ENCODE measurements at regions not wholly inside any gene's neighbourhood (a gene's known extent, or its start where the extent isn't known, plus 50 kb on each side); places are given as distances from the start of the nearest gene placed in this dataset.

- Histone ChIP-seq H2AFZ (ENCODE audit: low read length) (peak overlapping the region; percentile 65), H4K20me1 (ENCODE audit: insufficient read depth, low read length) (no peaks in the 10 kb centered on the region), H3K79me2 (ENCODE audit: insufficient read depth, low read length) (no peaks in the 10 kb centered on the region), H3K4me2 (ENCODE audit: insufficient read depth, low read length) (no peak overlapping the region), H3K4me1 (ENCODE audit: insufficient read depth, low read length) (no peaks in the 10 kb centered on the region), H3K27ac (ENCODE audit: low read depth, low read length) (no peak overlapping the region), H3K4me3 (ENCODE audit: insufficient read depth, low read length) (no peak overlapping the region), H3K27me3 (ENCODE audit: insufficient read depth, low read length) (no peaks in the 10 kb centered on the region), H3K36me3 (ENCODE audit: insufficient read depth, low read length) (no peaks in the 10 kb centered on the region), H3K9me3 (ENCODE audit: low read depth, low read length) (no peaks in the 10 kb centered on the region)
- TF ChIP-seq CTCF (IDR thresholded peaks at IDR 0.05; ENCODE audit: extremely low read depth, low read depth, low read length) = no peak
- DNase-seq (ENCODE audit: insufficient read length, low spot score, missing footprints) = no peak
These were observed 63.3 kb upstream of the ARHGAP18 start for GRCh38 chr6:129773304-129773703.

GRCh38 chr6:129771678-129772077, 61.7 kb upstream of the ARHGAP18 start:
- Histone ChIP-seq H4K20me1 (ENCODE audit: insufficient read depth, low read length) (no peaks in the 10 kb centered on the region), H3K4me3 (ENCODE audit: insufficient read depth, low read length) (no peak overlapping the region), H3K79me2 (ENCODE audit: insufficient read depth, low read length) (no peaks in the 10 kb centered on the region), H3K36me3 (ENCODE audit: insufficient read depth, low read length) (no peaks in the 10 kb centered on the region), H3K27me3 (ENCODE audit: insufficient read depth, low read length) (no peaks in the 10 kb centered on the region), H3K27ac (ENCODE audit: low read depth, low read length) (no peak overlapping the region), H2AFZ (ENCODE audit: low read length) (no peak overlapping the region), H3K9me3 (ENCODE audit: low read depth, low read length) (no peaks in the 10 kb centered on the region), H3K4me1 (ENCODE audit: insufficient read depth, low read length) (peaks cover 11% of the 10 kb centered on the region), H3K4me2 (ENCODE audit: insufficient read depth, low read length) (no peak overlapping the region)
- no peak for TF ChIP-seq CTCF (IDR thresholded peaks at IDR 0.05; ENCODE audit: extremely low read depth, low read depth, low read length)
- DNase-seq (ENCODE audit: insufficient read length, low spot score, missing footprints) = no peak

GRCh38 chr6:129767776-129768485, 58.0 kb upstream of the ARHGAP18 start:
- no peaks in the 10 kb centered on the region for H3K36me3 ChIP-seq (ENCODE audit: insufficient read depth, low read length)
- no peak for DNase-seq (ENCODE audit: insufficient read length, low spot score, missing footprints)
- peaks cover 7% of the 10 kb centered on the region for H3K27me3 ChIP-seq (ENCODE audit: insufficient read depth, low read length)
- H4K20me1 ChIP-seq (ENCODE audit: insufficient read depth, low read length) = no peaks in the 10 kb centered on the region
- peaks cover 12% of the 10 kb centered on the region for H3K4me1 ChIP-seq (ENCODE audit: insufficient read depth, low read length)
- no peaks in the 10 kb centered on the region for H3K79me2 ChIP-seq (ENCODE audit: insufficient read depth, low read length)
- peak overlapping the region; percentile 90 for H3K4me2 ChIP-seq (ENCODE audit: insufficient read depth, low read length)
- H2AFZ ChIP-seq (ENCODE audit: low read length) = peak overlapping the region; percentile 75
- no peak for TF ChIP-seq CTCF (IDR thresholded peaks at IDR 0.05; ENCODE audit: extremely low read depth, low read depth, low read length)
- no peaks in the 10 kb centered on the region for H3K9me3 ChIP-seq (ENCODE audit: low read depth, low read length)
- H3K4me3 ChIP-seq (ENCODE audit: insufficient read depth, low read length) = peak overlapping the region; percentile 74
- no peak overlapping the region for H3K27ac ChIP-seq (ENCODE audit: low read depth, low read length)

GRCh38 chr6:129766959-129767728, 57.2 kb upstream of the ARHGAP18 start:
- Histone ChIP-seq H3K4me1 (ENCODE audit: insufficient read depth, low read length) (peaks cover 12% of the 10 kb centered on the region), H3K79me2 (ENCODE audit: insufficient read depth, low read length) (no peaks in the 10 kb centered on the region), H3K27me3 (ENCODE audit: insufficient read depth, low read length) (peaks cover 7% of the 10 kb centered on the region), H3K4me3 (ENCODE audit: insufficient read depth, low read length) (peak overlapping the region; percentile 74), H2AFZ (ENCODE audit: low read length) (peak overlapping the region; percentile 75), H3K9me3 (ENCODE audit: low read depth, low read length) (no peaks in the 10 kb centered on the region), H3K4me2 (ENCODE audit: insufficient read depth, low read length) (peak overlapping the region; percentile 90), H3K27ac (ENCODE audit: low read depth, low read length) (no peak overlapping the region), H4K20me1 (ENCODE audit: insufficient read depth, low read length) (no peaks in the 10 kb centered on the region), H3K36me3 (ENCODE audit: insufficient read depth, low read length) (no peaks in the 10 kb centered on the region)
- TF ChIP-seq CTCF (IDR thresholded peaks at IDR 0.05; ENCODE audit: extremely low read depth, low read depth, low read length) = no peak
- peak; percentile 58 for DNase-seq (ENCODE audit: insufficient read length, low spot score, missing footprints)
